ENCODE measurements at regions not wholly inside any gene's neighbourhood (a gene's known extent, or its start where the extent isn't known, plus 50 kb on each side); places are given as distances from the start of the nearest gene placed in this dataset.

DNA sequence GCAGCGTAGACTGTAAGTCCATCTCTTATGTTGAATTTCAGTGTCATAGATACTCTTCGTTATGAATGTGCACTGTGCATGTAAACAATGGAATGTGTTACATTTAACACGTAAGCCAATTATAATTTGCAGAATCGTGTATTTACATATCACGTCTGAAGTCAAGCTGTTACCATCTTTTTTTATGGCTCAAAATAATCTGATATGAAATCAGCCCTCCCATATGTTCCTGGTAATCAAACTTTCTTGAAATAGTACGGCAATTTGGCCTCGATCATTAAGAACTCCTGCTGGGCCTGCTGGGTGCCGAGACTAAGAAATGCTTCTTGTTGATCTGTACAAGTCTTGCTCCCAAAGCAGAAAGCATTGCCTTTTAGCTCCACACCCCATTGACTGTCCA is 89.6 kb upstream of the DOK5 start:
- TF ChIP-seq SNAI1 (CRISPR knock-in tag; IDR thresholded peaks at IDR 0.05; ENCODE audit: borderline replicate concordance) (no peak), POLR2A (IDR thresholded peaks at IDR 0.05; ENCODE audit: insufficient read depth in 1 of 2, low read depth in 2 of 2, low read length in 2 of 2) (no peak), CBFB (CRISPR knock-in tag; IDR thresholded peaks at IDR 0.05) (no peak), HDAC6 (IDR thresholded peaks at IDR 0.05; ENCODE audit: low read depth, low read length) (no peak), ZMYM4 (CRISPR knock-in tag; IDR thresholded peaks at IDR 0.05) (no peak)
